GM23248 (cell line): ENCODE measurements at regions not wholly inside any gene's neighbourhood (a gene's known extent, or its start where the extent isn't known, plus 50 kb on each side); places are given as distances from the start of the nearest gene placed in this dataset.
"Not testable (repeated sequence)": the region's sequence is repeated elsewhere in the genome, so short reads cannot be mapped to it uniquely, and the experiment has no call there.

Experiments used
- DNase-seq: peaks from one replicate; pipeline ENCODE4 v3.0.0-alpha.2; 2015
- H2AFZ ChIP-seq: fragments of 200-600 bp; sonication (generic); 2 replicates; pipeline ENCODE4 v1.6.1; 2016; ENCODE audit warnings: antibody characterized with exemption
- H3F3A ChIP-seq: fragments of 200-600 bp; sonication (generic); 2 replicates; pipeline ENCODE4 v1.6.1; 2016; ENCODE audit warnings: mild to moderate bottlenecking, antibody characterized with exemption, mixed run types; ENCODE audit not compliant: insufficient read depth
- H3K27ac ChIP-seq: fragments of 200-600 bp; sonication (generic); 2 replicates; pipeline ENCODE4 v1.5.1; 2016; ENCODE audit warnings: mild to moderate bottlenecking
- H3K27me3 ChIP-seq: fragments of 200-600 bp; sonication (generic); replicated peaks from 2 replicates; pipeline ENCODE4 v1.6.1; 2016; ENCODE audit warnings: mild to moderate bottlenecking; ENCODE audit not compliant: insufficient read depth
- H3K36me3 ChIP-seq: fragments of 200-600 bp; sonication (generic); 2 replicates; pipeline ENCODE4 v1.6.1; 2016; ENCODE audit warnings: low read depth, mild to moderate bottlenecking
- H3K4me1 ChIP-seq: fragments of 200-600 bp; sonication (generic); 2 replicates; pipeline ENCODE4 v1.6.1; 2016; ENCODE audit warnings: mild to moderate bottlenecking; ENCODE audit not compliant: insufficient read depth
- H3K4me2 ChIP-seq: fragments of 200-600 bp; sonication (generic); one replicate; pipeline ENCODE4 v1.6.1; 2016; ENCODE audit warnings: mild to moderate bottlenecking; ENCODE audit not compliant: unreplicated experiment
- H3K4me3 ChIP-seq: fragments of 200-600 bp; sonication (generic); 2 replicates; pipeline ENCODE4 v1.5.1; 2016; ENCODE audit warnings: mild to moderate bottlenecking
- H3K79me2 ChIP-seq: fragments of 200-600 bp; sonication (generic); 2 replicates; pipeline ENCODE4 v1.6.1; 2016; ENCODE audit warnings: mild to moderate bottlenecking; ENCODE audit not compliant: insufficient read depth
- H3K9ac ChIP-seq: fragments of 200-600 bp; sonication (generic); 2 replicates; pipeline ENCODE4 v1.6.1; 2016; ENCODE audit warnings: mild to moderate bottlenecking
- H3K9me2 ChIP-seq: fragments of 200-600 bp; sonication (generic); 2 replicates; pipeline ENCODE4 v1.6.1; 2016; ENCODE audit warnings: mixed run types, mild to moderate bottlenecking, moderate library complexity; ENCODE audit not compliant: insufficient read depth
- H3K9me3 ChIP-seq: fragments of 200-600 bp; sonication (generic); one replicate; pipeline ENCODE4 v1.6.1; 2017; ENCODE audit warnings: low read depth
- H4K20me1 ChIP-seq: fragments of 200-600 bp; sonication (generic); 2 replicates; pipeline ENCODE4 v1.6.0; 2016; ENCODE audit not compliant: insufficient read depth
- EZH2 ChIP-seq: fragments of 200-600 bp; sonication (generic); IDR thresholded peaks from 2 replicates; pipeline ENCODE4 v1.6.1; 2018; ENCODE audit warnings: antibody characterized with exemption, mild to moderate bottlenecking; ENCODE audit not compliant: insufficient read depth, poor library complexity, severe bottlenecking
- EZH2phosphoT487 ChIP-seq: fragments of 200-600 bp; sonication (generic); IDR thresholded peaks from 2 replicates; pipeline ENCODE4 v1.6.1; 2018; ENCODE audit warnings: antibody characterized with exemption, moderate library complexity, mild to moderate bottlenecking, low read depth; ENCODE audit not compliant: insufficient read depth
- WGBS, 2 experiments: methylation state at CpG; one replicate each; pipeline ENCODE4 v1.1.6; 2015 to 2017; ENCODE audit warnings: low lambda C conversion rate in 2 of 2, low coverage in 1 of 2; ENCODE audit errors: missing lambda C conversion rate in 2 of 2; 5-methylcytosine and 5-hydroxymethylcytosine counted together
- in situ Hi-C: fragments of 300-500 bp; cut with MboI; formaldehyde crosslinking; loops from 2 replicates; pipeline ENCODE4 v1.15.0; 2020

GRCh38 chrX:40908857-40909475, 173.6 kb upstream of the MED14 start:
- H3K9me2 ChIP-seq, result no peaks in the 10 kb centered on the region
- no peak overlapping the region for H2AFZ ChIP-seq
- no peaks in the 10 kb centered on the region for H3K27me3 ChIP-seq
- H3K4me1 ChIP-seq, result peaks cover 26% of the 10 kb centered on the region
- TF ChIP-seq EZH2 (no peak), EZH2phosphoT487 (no peak)
- no peaks in the 10 kb centered on the region for H3F3A ChIP-seq
- H3K9ac ChIP-seq, result peak overlapping the region; percentile 29; the same call in 1 of the 2 replicates
- H3K4me3 ChIP-seq, result no peak overlapping the region
- in situ Hi-C loops, result no loop called here
- H3K79me2 ChIP-seq, result no peaks in the 10 kb centered on the region
- H3K4me2 ChIP-seq, result peak overlapping the region; percentile 68
- H3K9me3 ChIP-seq, result no peaks in the 10 kb centered on the region
- H3K36me3 ChIP-seq, result no peaks in the 10 kb centered on the region
- H4K20me1 ChIP-seq, result no peaks in the 10 kb centered on the region
- peak; percentile 63 for DNase-seq
- H3K27ac ChIP-seq, result peak overlapping the region; percentile 69

- no peak overlapping the region for H3K4me2 ChIP-seq
- no peaks in the 10 kb centered on the region for H3K36me3 ChIP-seq
- in situ Hi-C loops, result no loop called here
- H3K9ac ChIP-seq, result no peak overlapping the region
- no peaks in the 10 kb centered on the region for H3K9me2 ChIP-seq
- H2AFZ ChIP-seq, result no peak overlapping the region
- H4K20me1 ChIP-seq, result no peaks in the 10 kb centered on the region
- H3K4me1 ChIP-seq, result peaks cover 26% of the 10 kb centered on the region
- TF ChIP-seq EZH2 (no peak), EZH2phosphoT487 (no peak)
- no peaks in the 10 kb centered on the region for H3F3A ChIP-seq
- no peak overlapping the region for H3K4me3 ChIP-seq
- 47 to 51% methylated on average over 3 to 4 of the region's 4 CpGs for WGBS, 2 experiments
- H3K27me3 ChIP-seq, result no peaks in the 10 kb centered on the region
- no peak overlapping the region for H3K27ac ChIP-seq
- peak; percentile 21 for DNase-seq
- no peaks in the 10 kb centered on the region for H3K9me3 ChIP-seq
- H3K79me2 ChIP-seq, result no peaks in the 10 kb centered on the region
These were observed 173.1 kb upstream of the USP9X start for GRCh38 chrX:40912166-40912565.

- WGBS, 2 experiments, result 16 to 29% methylated on average over 4 of the region's 4 CpGs
- peak; percentile 18 for DNase-seq
- no peak overlapping the region for H3K4me3 ChIP-seq
- H3K79me2 ChIP-seq, result no peaks in the 10 kb centered on the region
- H3K27me3 ChIP-seq, result no peaks in the 10 kb centered on the region
- H3K4me2 ChIP-seq, result no peak overlapping the region
- peaks cover 26% of the 10 kb centered on the region for H3K4me1 ChIP-seq
- no peaks in the 10 kb centered on the region for H3K9me3 ChIP-seq
- no peaks in the 10 kb centered on the region for H4K20me1 ChIP-seq
- H3K9me2 ChIP-seq, result no peaks in the 10 kb centered on the region
- in situ Hi-C loops, result no loop called here
- H3K27ac ChIP-seq, result no peak overlapping the region
- no peak overlapping the region for H3K9ac ChIP-seq
- no peak overlapping the region for H2AFZ ChIP-seq
- no peak for TF ChIP-seq EZH2phosphoT487
- no peaks in the 10 kb centered on the region for H3K36me3 ChIP-seq
- no peaks in the 10 kb centered on the region for H3F3A ChIP-seq
These were observed 172.7 kb upstream of the USP9X start for GRCh38 chrX:40912576-40912975.

- TF ChIP-seq EZH2 (no peak), EZH2phosphoT487 (no peak)
- no peaks in the 10 kb centered on the region for H3K27me3 ChIP-seq
- H3K4me3 ChIP-seq, result no peak overlapping the region
- no peak overlapping the region for H2AFZ ChIP-seq
- H3K4me1 ChIP-seq, result peaks cover 4% of the 10 kb centered on the region; the same call in 1 of the 2 replicates
- H3K4me2 ChIP-seq, result no peak overlapping the region
- no peak for DNase-seq
- no peak overlapping the region for H3K27ac ChIP-seq
- no peaks in the 10 kb centered on the region for H4K20me1 ChIP-seq
- no peaks in the 10 kb centered on the region for H3K79me2 ChIP-seq
- 46 to 67% methylated on average over 3 to 4 of the region's 4 CpGs for WGBS, 2 experiments
- H3K9me3 ChIP-seq, result no peaks in the 10 kb centered on the region
- no peaks in the 10 kb centered on the region for H3K9me2 ChIP-seq
- no peaks in the 10 kb centered on the region for H3F3A ChIP-seq
- H3K36me3 ChIP-seq, result no peaks in the 10 kb centered on the region
- H3K9ac ChIP-seq, result no peak overlapping the region
- in situ Hi-C loops, result no loop called here
These were observed 164.9 kb upstream of the USP9X start for GRCh38 chrX:40920351-40920750.

- peak overlapping the region; percentile 75 for H2AFZ ChIP-seq
- H3K27me3 ChIP-seq, result no peaks in the 10 kb centered on the region
- H3F3A ChIP-seq, result no peaks in the 10 kb centered on the region
- 7 to 18% methylated on average over 7 of the region's 7 CpGs for WGBS, 2 experiments
- H3K9ac ChIP-seq, result no peak overlapping the region
- no peak for TF ChIP-seq EZH2
- no peak for TF ChIP-seq EZH2phosphoT487
- in situ Hi-C loops, result no loop called here
- no peak overlapping the region for H3K27ac ChIP-seq
- peak; percentile 57 for DNase-seq
- no peaks in the 10 kb centered on the region for H3K36me3 ChIP-seq
- no peaks in the 10 kb centered on the region for H3K79me2 ChIP-seq
- no peaks in the 10 kb centered on the region for H3K9me3 ChIP-seq
- H3K9me2 ChIP-seq, result no peaks in the 10 kb centered on the region
- H4K20me1 ChIP-seq, result no peaks in the 10 kb centered on the region
- H3K4me2 ChIP-seq, result peak overlapping the region; percentile 48
- peaks cover 14% of the 10 kb centered on the region for H3K4me1 ChIP-seq
- H3K4me3 ChIP-seq, result no peak overlapping the region
These were observed 162.9 kb upstream of the USP9X start for GRCh38 chrX:40922307-40922706.

- not testable (repeated sequence) for H2AFZ ChIP-seq, H3K27me3 ChIP-seq, H3K9me2 ChIP-seq, H3K4me3 ChIP-seq, H4K20me1 ChIP-seq, H3K9ac ChIP-seq, H3K4me2 ChIP-seq, H3K9me3 ChIP-seq, H3K79me2 ChIP-seq, H3F3A ChIP-seq, H3K36me3 ChIP-seq
- Histone ChIP-seq H3K27ac (peak overlapping the region; percentile 44), H3K4me1 (peaks cover 17% of the 10 kb centered on the region)
- peak; percentile 56 for DNase-seq
- WGBS, 2 experiments, result 94 to 100% methylated on average over 1 of the region's 1 CpG
- in situ Hi-C loops, result loop anchor here (25.0 kb wide), 1 partner anchor 185 kb away; no protein-coding TSS in a partner anchor
These were observed 158.4 kb upstream of the USP9X start for GRCh38 chrX:40926739-40927427.
